ENCODE measurements at regions not wholly inside any gene's neighbourhood (a gene's known extent, or its start where the extent isn't known, plus 50 kb on each side); places are given as distances from the start of the nearest gene placed in this dataset.
"Not testable (repeated sequence)": the region's sequence is repeated elsewhere in the genome, so short reads cannot be mapped to it uniquely, and the experiment has no call there.

DNA sequence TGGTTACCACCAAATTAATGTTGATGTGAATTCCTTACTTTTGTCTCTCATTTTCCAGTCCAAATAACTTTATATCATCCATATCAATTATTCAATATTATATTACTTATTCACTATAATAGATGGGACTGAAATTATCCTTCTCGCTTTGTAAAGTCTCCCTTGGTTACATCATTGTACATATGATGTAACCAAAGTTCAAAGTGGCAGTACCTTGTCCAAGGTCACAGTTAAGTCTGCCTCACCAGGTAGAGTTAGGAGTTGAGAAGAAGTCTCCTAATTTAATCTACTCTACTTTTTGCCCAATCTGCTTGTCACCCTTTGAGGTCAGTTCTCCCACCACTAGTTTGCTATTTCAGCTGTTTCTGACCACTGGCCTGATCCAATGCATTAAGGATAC, 83.7 kb upstream of the CLINT1 start:
- Histone ChIP-seq H3K9me3 (ENCODE audit: control insufficient read depth, insufficient read depth, low read length) (no peaks in the 10 kb centered on the region), H3K4me1 (ENCODE audit: control insufficient read depth, insufficient read depth, low read length) (no peaks in the 10 kb centered on the region), H3K4me3 (ENCODE audit: low read length) (no peak overlapping the region), H3K36me3 (ENCODE audit: control insufficient read depth, insufficient read depth, low read length) (no peaks in the 10 kb centered on the region), H3K27ac (ENCODE audit: low read length) (no peak overlapping the region), H3K27me3 (ENCODE audit: control insufficient read depth, insufficient read depth, low read length) (no peaks in the 10 kb centered on the region)
- Mint-ChIP-seq H3K4me3 (no peak overlapping the region), H3K36me3 (no peaks in the 10 kb centered on the region), H3K9me3 (no peaks in the 10 kb centered on the region), H3K27ac (no peak overlapping the region), H3K27me3 (ENCODE audit: low read depth in 2 of 2) (no peaks in the 10 kb centered on the region), H3K4me1 (no peaks in the 10 kb centered on the region)
- ATAC-seq (no peak), DNase-seq (no peak)
- no peak for TF ChIP-seq CTCF (IDR thresholded peaks at IDR 0.05)
- intact Hi-C loops (cut with micrococcal nuclease), result no loop called here
- no CpG with 5 or more reads among the region's 1 CpG for WGBS (ENCODE audit: insufficient coverage)

- no peak overlapping the region for H3K4me3 ChIP-seq (ENCODE audit: low read length)
- TF ChIP-seq CTCF (IDR thresholded peaks at IDR 0.05), result no peak
- no peaks in the 10 kb centered on the region for H3K9me3 Mint-ChIP-seq
- no peaks in the 10 kb centered on the region for H3K27me3 Mint-ChIP-seq (ENCODE audit: low read depth in 2 of 2)
- intact Hi-C loops (cut with micrococcal nuclease), result no loop called here
- H3K27ac ChIP-seq (ENCODE audit: low read length), result no peak overlapping the region
- DNase-seq (no peak), ATAC-seq (no peak)
- no peaks in the 10 kb centered on the region for H3K4me1 Mint-ChIP-seq
- H3K27me3 ChIP-seq (ENCODE audit: control insufficient read depth, insufficient read depth, low read length), result no peaks in the 10 kb centered on the region
- WGBS (ENCODE audit: insufficient coverage), result 89% methylated on average over 3 of the region's 3 CpGs
- no peaks in the 10 kb centered on the region for H3K36me3 Mint-ChIP-seq
- H3K36me3 ChIP-seq (ENCODE audit: control insufficient read depth, insufficient read depth, low read length), result no peaks in the 10 kb centered on the region
- H3K9me3 ChIP-seq (ENCODE audit: control insufficient read depth, insufficient read depth, low read length), result no peaks in the 10 kb centered on the region
- H3K27ac Mint-ChIP-seq, result no peak overlapping the region
- no peaks in the 10 kb centered on the region for H3K4me1 ChIP-seq (ENCODE audit: control insufficient read depth, insufficient read depth, low read length)
- H3K4me3 Mint-ChIP-seq, result no peak overlapping the region
Observed at GRCh38 chr5:157941616-157942015, 82.7 kb upstream of the CLINT1 start.

GRCh38 chr5:157938101-157938500, 79.2 kb upstream of the CLINT1 start:
- H3K4me3 Mint-ChIP-seq; intact Hi-C loops (cut with micrococcal nuclease); H3K27ac ChIP-seq (ENCODE audit: low read length); ATAC-seq; DNase-seq; H3K4me3 ChIP-seq (ENCODE audit: low read length); H3K9me3 ChIP-seq (ENCODE audit: control insufficient read depth, insufficient read depth, low read length); H3K9me3 Mint-ChIP-seq; H3K27me3 ChIP-seq (ENCODE audit: control insufficient read depth, insufficient read depth, low read length); H3K27ac Mint-ChIP-seq; H3K36me3 ChIP-seq (ENCODE audit: control insufficient read depth, insufficient read depth, low read length); H3K4me1 ChIP-seq (ENCODE audit: control insufficient read depth, insufficient read depth, low read length); H3K27me3 Mint-ChIP-seq (ENCODE audit: low read depth in 2 of 2); H3K4me1 Mint-ChIP-seq; H3K36me3 Mint-ChIP-seq: not testable (repeated sequence)
- WGBS (ENCODE audit: insufficient coverage), result 96% methylated on average over 6 of the region's 6 CpGs

DNA sequence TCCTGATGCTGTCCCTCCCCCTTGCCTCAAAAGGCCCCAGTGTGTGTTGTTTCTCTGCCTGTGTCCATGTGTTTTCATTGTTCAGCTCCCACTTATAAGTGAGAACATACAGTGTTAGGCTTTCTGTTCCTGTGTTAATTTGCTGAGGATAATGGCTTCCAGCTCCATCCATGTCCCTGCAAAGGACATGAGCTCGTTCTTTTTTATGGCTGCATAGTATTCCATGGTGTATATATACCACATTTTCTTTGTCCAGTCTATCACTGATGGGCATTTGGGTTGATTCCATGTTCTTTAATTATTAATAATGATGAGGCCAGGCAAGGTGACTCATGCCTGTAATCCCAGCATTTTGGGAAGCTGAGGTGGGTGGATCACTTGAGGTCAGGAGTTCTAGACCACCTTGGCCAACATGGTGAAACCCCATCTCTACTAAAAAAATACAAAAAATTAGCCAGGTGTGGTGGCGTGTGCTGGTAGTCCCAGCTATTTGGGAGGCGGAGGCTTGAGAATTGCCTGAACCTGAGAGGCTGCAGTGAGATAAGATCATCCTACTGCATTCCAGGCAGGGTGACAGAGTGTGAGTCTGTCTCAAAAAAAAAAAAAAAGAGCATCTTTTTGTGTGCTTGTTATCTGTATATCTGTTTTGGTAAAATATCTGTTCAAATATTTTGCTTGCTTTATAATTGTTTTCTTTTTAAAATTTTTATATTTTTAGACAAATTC, 78.0 kb upstream of the CLINT1 start:
- not testable (repeated sequence) for H3K36me3 Mint-ChIP-seq

More for the DNA sequence above, 78.0 kb upstream of the CLINT1 start:
- H3K27me3 Mint-ChIP-seq (ENCODE audit: low read depth in 2 of 2); H3K27ac ChIP-seq (ENCODE audit: low read length); H3K27ac Mint-ChIP-seq; H3K36me3 ChIP-seq (ENCODE audit: control insufficient read depth, insufficient read depth, low read length); H3K4me1 Mint-ChIP-seq; H3K9me3 Mint-ChIP-seq; H3K4me3 ChIP-seq (ENCODE audit: low read length); DNase-seq; H3K4me1 ChIP-seq (ENCODE audit: control insufficient read depth, insufficient read depth, low read length); intact Hi-C loops (cut with micrococcal nuclease); H3K9me3 ChIP-seq (ENCODE audit: control insufficient read depth, insufficient read depth, low read length); H3K27me3 ChIP-seq (ENCODE audit: control insufficient read depth, insufficient read depth, low read length); H3K4me3 Mint-ChIP-seq; ATAC-seq: not testable (repeated sequence)
- WGBS (ENCODE audit: insufficient coverage), result 100% methylated on average over 2 of the region's 3 CpGs

Measured in natural killer cell (primary cell).